Activated CD4-positive, alpha-beta memory T cell treated with anti-CD3 and anti-CD28 coated beads for 36 hours (primary cell): ENCODE measurements at regions not wholly inside any gene's neighbourhood (a gene's known extent, or its start where the extent isn't known, plus 50 kb on each side); places are given as distances from the start of the nearest gene placed in this dataset.

ENCODE experiments used
- CTCF ChIA-PET: fragments of 350-600 bp; sonication (Branson Sonifier 250); formaldehyde crosslinking; loops from one replicate; lab custom pipeline; 2021; ENCODE audit warnings: antibody characterized with exemption, inconsistent platforms; lab: Charles Lee
- POLR2A ChIA-PET: fragments of 350-600 bp; sonication (Branson Sonifier 250); formaldehyde crosslinking; loops from one replicate; lab custom pipeline; 2021; ENCODE audit warnings: antibody characterized with exemption; lab: Charles Lee
- DNase-seq: peaks from one replicate; pipeline ENCODE4 v3.0.0-alpha.2; 2020
- H3K27ac Mint-ChIP-seq: one replicate; pipeline ENCODE4 v1.8.0; 2021; ENCODE audit warnings: mixed read lengths
- H3K27me3 Mint-ChIP-seq: one replicate; pipeline ENCODE4 v1.8.0; 2021; ENCODE audit warnings: mixed read lengths
- H3K36me3 Mint-ChIP-seq: one replicate; pipeline ENCODE4 v1.8.0; 2021; ENCODE audit warnings: mixed read lengths
- H3K4me1 Mint-ChIP-seq: one replicate; pipeline ENCODE4 v1.8.0; 2021; ENCODE audit warnings: low read depth, mixed read lengths
- H3K4me3 Mint-ChIP-seq: one replicate; pipeline ENCODE4 v1.8.0; 2021; ENCODE audit warnings: mild to moderate bottlenecking, mixed read lengths
- H3K9me3 Mint-ChIP-seq: one replicate; pipeline ENCODE4 v1.8.0; 2021; ENCODE audit warnings: mixed read lengths
- intact Hi-C: fragments of 100-400 bp; cut with micrococcal nuclease; formaldehyde crosslinking; loops from one replicate; pipeline ENCODE4 v1.15.1; 2023

GRCh38 chr7:156590212-156590611, 50.4 kb upstream of the RNF32 start:
- no peak overlapping the region for H3K4me3 Mint-ChIP-seq
- peaks cover 7% of the 10 kb centered on the region for H3K27me3 Mint-ChIP-seq
- no peak overlapping the region for H3K27ac Mint-ChIP-seq
- ChIA-PET CTCF (no interaction called here), POLR2A (no interaction called here)
- peaks cover 4% of the 10 kb centered on the region for H3K36me3 Mint-ChIP-seq
- no peak for DNase-seq
- H3K4me1 Mint-ChIP-seq: no peaks in the 10 kb centered on the region
- intact Hi-C loops: no loop called here
- peaks cover 21% of the 10 kb centered on the region for H3K9me3 Mint-ChIP-seq

- intact Hi-C loops: no loop called here
- no peaks in the 10 kb centered on the region for H3K4me1 Mint-ChIP-seq
- CTCF ChIA-PET: no interaction called here
- no peak for DNase-seq
- peaks cover 21% of the 10 kb centered on the region for H3K9me3 Mint-ChIP-seq
- POLR2A ChIA-PET: no interaction called here
- peaks cover 5% of the 10 kb centered on the region for H3K27me3 Mint-ChIP-seq
- no peak overlapping the region for H3K27ac Mint-ChIP-seq
- peaks cover 4% of the 10 kb centered on the region for H3K36me3 Mint-ChIP-seq
- H3K4me3 Mint-ChIP-seq: no peak overlapping the region
Measured at GRCh38 chr7:156589808-156590207, 50.8 kb upstream of the RNF32 start.

GRCh38 chr7:156585926-156586325, 54.6 kb upstream of the RNF32 start:
- no peak for DNase-seq
- intact Hi-C loops: no loop called here
- Mint-ChIP-seq H3K36me3 (peaks cover 3% of the 10 kb centered on the region), H3K27me3 (peaks cover 2% of the 10 kb centered on the region), H3K27ac (no peak overlapping the region), H3K4me1 (no peaks in the 10 kb centered on the region), H3K4me3 (no peak overlapping the region), H3K9me3 (peaks cover 12% of the 10 kb centered on the region)
- ChIA-PET CTCF (no interaction called here), POLR2A (no interaction called here)

- peaks cover 3% of the 10 kb centered on the region for H3K36me3 Mint-ChIP-seq
- H3K4me3 Mint-ChIP-seq: no peak overlapping the region
- CTCF ChIA-PET: interaction anchor here (1.0 kb wide), 1 partner anchor 25 kb away, joined by 3 read pairs; no protein-coding TSS in a partner anchor
- POLR2A ChIA-PET: no interaction called here
- H3K27ac Mint-ChIP-seq: no peak overlapping the region
- intact Hi-C loops: no loop called here
- no peaks in the 10 kb centered on the region for H3K4me1 Mint-ChIP-seq
- no peak for DNase-seq
- H3K9me3 Mint-ChIP-seq: peaks cover 12% of the 10 kb centered on the region
- peaks cover 2% of the 10 kb centered on the region for H3K27me3 Mint-ChIP-seq
Measured at GRCh38 chr7:156585025-156585648, 55.4 kb upstream of the RNF32 start.

- no peaks in the 10 kb centered on the region for H3K4me1 Mint-ChIP-seq
- H3K4me3 Mint-ChIP-seq: no peak overlapping the region
- ChIA-PET CTCF (no interaction called here), POLR2A (no interaction called here)
- H3K27ac Mint-ChIP-seq: no peak overlapping the region
- peaks cover 12% of the 10 kb centered on the region for H3K9me3 Mint-ChIP-seq
- peaks cover 2% of the 10 kb centered on the region for H3K27me3 Mint-ChIP-seq
- DNase-seq: no peak
- peaks cover 3% of the 10 kb centered on the region for H3K36me3 Mint-ChIP-seq
- intact Hi-C loops: no loop called here
Measured at GRCh38 chr7:156582591-156583123, 57.9 kb upstream of the RNF32 start.

- H3K27ac Mint-ChIP-seq: no peak overlapping the region
- CTCF ChIA-PET: no interaction called here
- no peak for DNase-seq
- no peak overlapping the region for H3K4me3 Mint-ChIP-seq
- no peaks in the 10 kb centered on the region for H3K36me3 Mint-ChIP-seq
- POLR2A ChIA-PET: no interaction called here
- H3K27me3 Mint-ChIP-seq: peaks cover 5% of the 10 kb centered on the region
- intact Hi-C loops: no loop called here
- no peaks in the 10 kb centered on the region for H3K4me1 Mint-ChIP-seq
- H3K9me3 Mint-ChIP-seq: no peaks in the 10 kb centered on the region
Measured at GRCh38 chr7:156580036-156580435, 60.5 kb upstream of the RNF32 start.

GRCh38 chr7:156579566-156579965, 61.0 kb upstream of the RNF32 start:
- intact Hi-C loops: no loop called here
- POLR2A ChIA-PET: no interaction called here
- Mint-ChIP-seq H3K27me3 (peaks cover 10% of the 10 kb centered on the region), H3K36me3 (no peaks in the 10 kb centered on the region), H3K27ac (no peak overlapping the region), H3K9me3 (no peaks in the 10 kb centered on the region), H3K4me1 (no peaks in the 10 kb centered on the region), H3K4me3 (no peak overlapping the region)
- no peak for DNase-seq
- CTCF ChIA-PET: no interaction called here

- Mint-ChIP-seq H3K4me3 (no peak overlapping the region), H3K9me3 (no peaks in the 10 kb centered on the region), H3K36me3 (no peaks in the 10 kb centered on the region), H3K4me1 (no peaks in the 10 kb centered on the region), H3K27ac (no peak overlapping the region), H3K27me3 (peaks cover 12% of the 10 kb centered on the region)
- ChIA-PET CTCF (no interaction called here), POLR2A (no interaction called here)
- DNase-seq: no peak
- intact Hi-C loops: no loop called here
Measured at GRCh38 chr7:156578978-156579430, 61.6 kb upstream of the RNF32 start.

GRCh38 chr7:156578578-156578940, 62.0 kb upstream of the RNF32 start:
- CTCF ChIA-PET: no interaction called here
- H3K27me3 Mint-ChIP-seq: peaks cover 12% of the 10 kb centered on the region
- intact Hi-C loops: no loop called here
- H3K4me3 Mint-ChIP-seq: no peak overlapping the region
- H3K36me3 Mint-ChIP-seq: no peaks in the 10 kb centered on the region
- H3K4me1 Mint-ChIP-seq: no peaks in the 10 kb centered on the region
- no peak overlapping the region for H3K27ac Mint-ChIP-seq
- H3K9me3 Mint-ChIP-seq: peaks cover 3% of the 10 kb centered on the region
- DNase-seq: no peak
- POLR2A ChIA-PET: no interaction called here

GRCh38 chr7:156577645-156578577, 62.7 kb upstream of the RNF32 start:
- intact Hi-C loops: no loop called here

GRCh38 chr7:156576216-156577058, 64.1 kb upstream of the RNF32 start:
- ChIA-PET CTCF (no interaction called here), POLR2A (no interaction called here)
- Mint-ChIP-seq H3K4me1 (no peaks in the 10 kb centered on the region), H3K36me3 (no peaks in the 10 kb centered on the region), H3K4me3 (no peak overlapping the region), H3K27me3 (peaks cover 18% of the 10 kb centered on the region), H3K27ac (no peak overlapping the region), H3K9me3 (peaks cover 3% of the 10 kb centered on the region)
- intact Hi-C loops: no loop called here
- DNase-seq: no peak

More at GRCh38 chr7:156577645-156578577, 62.7 kb upstream of the RNF32 start:
- DNase-seq: no peak
- no peaks in the 10 kb centered on the region for H3K36me3 Mint-ChIP-seq
- H3K4me1 Mint-ChIP-seq: no peaks in the 10 kb centered on the region
- H3K4me3 Mint-ChIP-seq: no peak overlapping the region
- H3K9me3 Mint-ChIP-seq: peaks cover 3% of the 10 kb centered on the region
- peaks cover 16% of the 10 kb centered on the region for H3K27me3 Mint-ChIP-seq
- CTCF ChIA-PET: no interaction called here
- POLR2A ChIA-PET: no interaction called here
- no peak overlapping the region for H3K27ac Mint-ChIP-seq

- H3K9me3 Mint-ChIP-seq: peaks cover 16% of the 10 kb centered on the region
- POLR2A ChIA-PET: no interaction called here
- peaks cover 7% of the 10 kb centered on the region for H3K27me3 Mint-ChIP-seq
- H3K4me3 Mint-ChIP-seq: no peak overlapping the region
- no peaks in the 10 kb centered on the region for H3K4me1 Mint-ChIP-seq
- no peak for DNase-seq
- no peak overlapping the region for H3K27ac Mint-ChIP-seq
- intact Hi-C loops: no loop called here
- H3K36me3 Mint-ChIP-seq: peaks cover 3% of the 10 kb centered on the region
- CTCF ChIA-PET: no interaction called here
Measured at GRCh38 chr7:156568258-156568657, 72.3 kb upstream of the RNF32 start.
